Mucosa of rectum (tissue), 2 donors: ENCODE measurements at regions not wholly inside any gene's neighbourhood (a gene's known extent, or its start where the extent isn't known, plus 50 kb on each side); places are given as distances from the start of the nearest gene placed in this dataset.
"Not testable (repeated sequence)": the region's sequence is repeated elsewhere in the genome, so short reads cannot be mapped to it uniquely, and the experiment has no call there.

Experiments
- H3K27ac ChIP-seq, 2 donors: one replicate each; pipeline ENCODE4 v1.7.0; 2013; ENCODE audit warnings: inconsistent platforms in 2 of 2, low read depth in 2 of 2, low read length in 2 of 2
- H3K27me3 ChIP-seq, 2 donors: one replicate each; pipeline ENCODE4 v1.7.0; 2013; ENCODE audit warnings: low read length in 2 of 2; ENCODE audit not compliant: control insufficient read depth in 2 of 2, insufficient read depth in 2 of 2
- H3K36me3 ChIP-seq, 2 donors: one replicate each; pipeline ENCODE4 v1.7.0; 2013; ENCODE audit warnings: low read length in 2 of 2; ENCODE audit not compliant: control insufficient read depth in 2 of 2, insufficient read depth in 2 of 2
- H3K4me1 ChIP-seq, 2 donors: one replicate each; pipeline ENCODE4 v1.7.0; 2013; ENCODE audit warnings: low read length in 2 of 2, mild to moderate bottlenecking in 1 of 2; ENCODE audit not compliant: control insufficient read depth in 2 of 2, insufficient read depth in 2 of 2
- H3K4me3 ChIP-seq, 2 donors: one replicate each; pipeline ENCODE4 v1.7.0; 2013; ENCODE audit warnings: low read length in 2 of 2
- H3K9ac ChIP-seq, 2 donors: one replicate each; pipeline ENCODE4 v1.7.0; 2013; ENCODE audit warnings: low read length in 2 of 2, low read depth in 1 of 2, mild to moderate bottlenecking in 1 of 2
- H3K9me3 ChIP-seq, 2 donors: one replicate each; pipeline ENCODE4 v1.7.0; 2013; ENCODE audit warnings: low read length in 2 of 2; ENCODE audit not compliant: control insufficient read depth in 2 of 2
- donor health status: healthy.
- donor health status: Normal muscosa, but diverticular disease.

- not testable (repeated sequence) for H3K27ac ChIP-seq, H3K9ac ChIP-seq, H3K36me3 ChIP-seq, H3K27me3 ChIP-seq, H3K9me3 ChIP-seq, H3K4me3 ChIP-seq, H3K4me1 ChIP-seq
Observed at GRCh38 chr5:44756097-44756496, 52.6 kb upstream of the MRPS30 start.

- Histone ChIP-seq H3K4me1 (no peaks in the 10 kb centered on the region), H3K4me3 (no peak overlapping the region), H3K27me3 (no peaks in the 10 kb centered on the region), H3K27ac (no peak overlapping the region), H3K9me3 (no peaks in the 10 kb centered on the region), H3K36me3 (no peaks in the 10 kb centered on the region), H3K9ac (no peak overlapping the region)
Observed at GRCh38 chr5:44747396-44747795, 61.4 kb upstream of the MRPS30 start.

GRCh38 chr5:44740660-44741059, 68.1 kb upstream of the MRPS30 start:
- Histone ChIP-seq H3K36me3 (no peaks in the 10 kb centered on the region), H3K9me3 (no peaks in the 10 kb centered on the region), H3K27me3 (no peaks in the 10 kb centered on the region), H3K4me1 (no peaks in the 10 kb centered on the region), H3K9ac (no peak overlapping the region), H3K27ac (no peak overlapping the region), H3K4me3 (no peak overlapping the region)

GRCh38 chr5:44729536-44729935, 79.2 kb upstream of the MRPS30 start:
- no peak overlapping the region for H3K9ac ChIP-seq
- no peaks in the 10 kb centered on the region for H3K4me1 ChIP-seq
- H3K27ac ChIP-seq: no peak overlapping the region
- H3K9me3 ChIP-seq: no peaks in the 10 kb centered on the region
- H3K27me3 ChIP-seq: no peaks in the 10 kb centered on the region
- H3K4me3 ChIP-seq: no peak overlapping the region
- H3K36me3 ChIP-seq: no peaks in the 10 kb centered on the region

- H3K9me3 ChIP-seq: no peaks in the 10 kb centered on the region
Observed at GRCh38 chr5:44727100-44727499, 81.6 kb upstream of the MRPS30 start.

GRCh38 chr5:44719856-44720255, 88.9 kb upstream of the MRPS30 start:
- H3K27me3 ChIP-seq: no peaks in the 10 kb centered on the region
- H3K9me3 ChIP-seq: no peaks in the 10 kb centered on the region
- H3K36me3 ChIP-seq: no peaks in the 10 kb centered on the region
- no peak overlapping the region for H3K9ac ChIP-seq
- H3K27ac ChIP-seq: no peak overlapping the region
- H3K4me3 ChIP-seq: no peak overlapping the region
- H3K4me1 ChIP-seq: no peaks in the 10 kb centered on the region

More at GRCh38 chr5:44727100-44727499, 81.6 kb upstream of the MRPS30 start:
- Histone ChIP-seq H3K27me3 (no peaks in the 10 kb centered on the region), H3K36me3 (no peaks in the 10 kb centered on the region), H3K4me3 (no peak overlapping the region), H3K4me1 (no peaks in the 10 kb centered on the region), H3K9ac (no peak overlapping the region), H3K27ac (no peak overlapping the region)

GRCh38 chr5:44714871-44715561, 93.7 kb upstream of the MRPS30 start:
- Histone ChIP-seq H3K9me3 (no peaks in the 10 kb centered on the region), H3K9ac (no peak overlapping the region), H3K27me3 (no peaks in the 10 kb centered on the region), H3K27ac (no peak overlapping the region), H3K4me3 (no peak overlapping the region), H3K36me3 (no peaks in the 10 kb centered on the region), H3K4me1 (no peaks in the 10 kb centered on the region)

GRCh38 chr5:44713446-44713845, 95.3 kb upstream of the MRPS30 start:
- Histone ChIP-seq H3K27ac (no peak overlapping the region), H3K36me3 (no peaks in the 10 kb centered on the region), H3K9me3 (no peaks in the 10 kb centered on the region), H3K4me3 (no peak overlapping the region), H3K9ac (no peak overlapping the region), H3K4me1 (no peaks in the 10 kb centered on the region), H3K27me3 (no peaks in the 10 kb centered on the region)

- no peaks in the 10 kb centered on the region for H3K36me3 ChIP-seq
- H3K4me1 ChIP-seq: no peaks in the 10 kb centered on the region
- no peak overlapping the region for H3K4me3 ChIP-seq
- H3K9me3 ChIP-seq: no peaks in the 10 kb centered on the region
- H3K27me3 ChIP-seq: no peaks in the 10 kb centered on the region
- no peak overlapping the region for H3K9ac ChIP-seq
- no peak overlapping the region for H3K27ac ChIP-seq
Observed at GRCh38 chr5:44711901-44712300, 96.8 kb upstream of the MRPS30 start.

GRCh38 chr5:44708602-44709001, 100.1 kb upstream of the MRPS30 start:
- Histone ChIP-seq H3K9ac (no peak overlapping the region), H3K9me3 (no peaks in the 10 kb centered on the region), H3K4me3 (no peak overlapping the region), H3K27ac (no peak overlapping the region), H3K4me1 (no peaks in the 10 kb centered on the region), H3K27me3 (no peaks in the 10 kb centered on the region), H3K36me3 (no peaks in the 10 kb centered on the region)

GRCh38 chr5:44707721-44708120, 101.0 kb upstream of the MRPS30 start:
- Histone ChIP-seq H3K4me3 (no peak overlapping the region), H3K36me3 (no peaks in the 10 kb centered on the region), H3K27me3 (no peaks in the 10 kb centered on the region), H3K27ac (no peak overlapping the region), H3K9ac (no peak overlapping the region), H3K9me3 (no peaks in the 10 kb centered on the region), H3K4me1 (no peaks in the 10 kb centered on the region)
